ENCODE measurements at regions not wholly inside any gene's neighbourhood (a gene's known extent, or its start where the extent isn't known, plus 50 kb on each side); places are given as distances from the start of the nearest gene placed in this dataset.

DNA sequence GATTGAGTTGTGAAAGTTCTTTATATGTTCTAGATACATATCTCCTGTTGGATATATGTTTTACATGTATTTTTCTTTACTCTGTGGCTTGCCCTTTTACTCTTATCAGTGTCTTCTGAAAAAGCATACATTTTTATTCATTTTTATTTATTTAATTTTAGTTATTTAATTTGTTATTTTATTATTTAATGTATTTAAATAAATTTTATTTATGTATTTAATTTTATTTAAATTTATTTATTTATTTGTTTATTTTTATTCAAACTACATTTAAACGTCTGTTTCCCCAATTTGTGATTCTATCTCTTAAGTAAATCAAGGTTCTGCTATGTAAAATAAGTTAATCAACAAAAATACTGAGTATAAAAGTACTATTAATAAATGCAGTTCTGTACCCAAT lies 279.1 kb upstream of the AKR1E2 start:
- TF ChIP-seq CTCF (IDR thresholded peaks at IDR 0.05; ENCODE audit: low read depth, low read length) (no peak), POLR2A (IDR thresholded peaks at IDR 0.05; ENCODE audit: extremely low read depth, insufficient read length) (no peak), MYC (IDR thresholded peaks at IDR 0.05; ENCODE audit: low read depth, low read length) (no peak)
- TF ChIP-seq, protein P1, sequence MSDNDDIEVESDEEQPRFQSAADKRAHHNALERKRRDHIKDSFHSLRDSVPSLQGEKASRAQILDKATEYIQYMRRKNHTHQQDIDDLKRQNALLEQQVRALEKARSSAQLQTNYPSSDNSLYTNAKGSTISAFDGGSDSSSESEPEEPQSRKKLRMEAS (IDR thresholded peaks at IDR 0.05; ENCODE audit: low read depth, low read length): no peak

Measured in NB4 (cell line).